PC-9 (cell line): ENCODE measurements at regions not wholly inside any gene's neighbourhood (a gene's known extent, or its start where the extent isn't known, plus 50 kb on each side); places are given as distances from the start of the nearest gene placed in this dataset.

Experiments used
- BruUV-seq: library from RNA; stranded (reverse); fragments of 400-500 nt; replicated peaks from 2 replicates; lab custom pipeline; 2021; lab: Mats Ljungman, UMichigan
- CTCF ChIA-PET: fragments of 300-600 bp; sonication (Branson Sonifier 250); formaldehyde crosslinking; loops from one replicate; lab custom pipeline; 2022; ENCODE audit warnings: antibody characterized with exemption; lab: Charles Lee
- POLR2A ChIA-PET: fragments of 300-600 bp; sonication (Branson Sonifier 250); formaldehyde crosslinking; loops from one replicate; lab custom pipeline; 2022; ENCODE audit warnings: antibody characterized with exemption; ENCODE audit not compliant: unreplicated experiment; lab: Charles Lee
- DNase-seq, 2 experiments: peaks; one replicate each; pipeline versions ENCODE4 v3.0.0 to v3.0.0-alpha.2; 2015 to 2022; ENCODE audit warnings: mixed read lengths in 1 of 2
- H2AFZ ChIP-seq: fragments of 200-600 bp; sonication (generic); 2 replicates; pipeline ENCODE4 v1.8.1; 2017; ENCODE audit warnings: antibody characterized with exemption
- H3F3A ChIP-seq: fragments of 200-600 bp; sonication (generic); 2 replicates; pipeline ENCODE4 v1.8.1; 2017; ENCODE audit warnings: antibody characterized with exemption, mild to moderate bottlenecking, low read depth; ENCODE audit not compliant: insufficient read depth
- H3K27ac ChIP-seq: fragments of 200-600 bp; sonication (generic); 2 replicates; pipeline ENCODE4 v1.6.1; 2016; ENCODE audit warnings: mixed run types
- H3K27me3 ChIP-seq: fragments of 200-600 bp; sonication (generic); 2 replicates; pipeline ENCODE4 v1.6.1; 2016; ENCODE audit warnings: low read depth, mixed run types; ENCODE audit not compliant: insufficient read depth
- H3K36me3 ChIP-seq: fragments of 200-600 bp; sonication (generic); 2 replicates; pipeline ENCODE4 v1.6.1; 2016; ENCODE audit warnings: low read depth, mixed run types
- H3K4me1 ChIP-seq: fragments of 200-600 bp; sonication (generic); replicated peaks from 2 replicates; pipeline ENCODE4 v1.6.1; 2016; ENCODE audit warnings: mixed run types; ENCODE audit not compliant: insufficient read depth
- H3K4me2 ChIP-seq: fragments of 200-600 bp; sonication (generic); 2 replicates; pipeline ENCODE4 v1.6.1; 2017; ENCODE audit warnings: mixed run types
- H3K4me3 ChIP-seq: fragments of 200-600 bp; sonication (generic); 2 replicates; pipeline ENCODE4 v1.6.1; 2016; ENCODE audit warnings: mixed run types
- H3K79me2 ChIP-seq: fragments of 200-600 bp; sonication (generic); 2 replicates; pipeline ENCODE4 v1.6.1; 2017; ENCODE audit warnings: low read depth, mixed run types
- H3K9me2 ChIP-seq: fragments of 200-600 bp; sonication (generic); 2 replicates; pipeline ENCODE4 v1.8.1; 2017; ENCODE audit warnings: mild to moderate bottlenecking; ENCODE audit not compliant: insufficient read depth
- H3K9me3 ChIP-seq: fragments of 200-600 bp; sonication (generic); 2 replicates; pipeline ENCODE4 v1.8.1; 2016; ENCODE audit warnings: low read depth; ENCODE audit not compliant: insufficient read depth
- H4K20me1 ChIP-seq: fragments of 200-600 bp; sonication (generic); 2 replicates; pipeline ENCODE4 v1.8.1; 2017; ENCODE audit not compliant: insufficient read depth
- CTCF ChIP-seq: fragments of 200-600 bp; sonication (generic); conservative IDR thresholded peaks from 2 replicates; pipeline ENCODE4 v1.6.1; 2017; ENCODE audit warnings: mixed run types, antibody characterized with exemption, mild to moderate bottlenecking, moderate library complexity
- EZH2 ChIP-seq: fragments of 200-600 bp; sonication (generic); IDR thresholded peaks from 2 replicates; pipeline ENCODE4 v1.8.0; 2017; ENCODE audit warnings: antibody characterized with exemption, low read depth
- intact Hi-C: fragments of 100-400 bp; cut with micrococcal nuclease; formaldehyde crosslinking; loops from one replicate; pipeline ENCODE4 v1.10.0; 2022; ENCODE audit not compliant: unreplicated experiment

GRCh38 chr1:42096554-42096953, 56.7 kb upstream of the GUCA2B start:
- H4K20me1 ChIP-seq: no peaks in the 10 kb centered on the region; the same call in 1 of the 2 replicates
- no peaks in the 10 kb centered on the region for H3F3A ChIP-seq
- intact Hi-C loops: no loop called here
- no peaks in the 10 kb centered on the region for H3K27me3 ChIP-seq
- no peak overlapping the region for H3K4me2 ChIP-seq
- TF ChIP-seq EZH2: no peak
- no peak for TF ChIP-seq CTCF
- no peak for DNase-seq
- H3K9me3 ChIP-seq: peaks cover 13% of the 10 kb centered on the region; the same call in 1 of the 2 replicates
- H3K27ac ChIP-seq: no peak overlapping the region
- H3K36me3 ChIP-seq: no peaks in the 10 kb centered on the region
- no TSS peak for BruUV-seq
- H2AFZ ChIP-seq: no peak overlapping the region
- H3K79me2 ChIP-seq: no peaks in the 10 kb centered on the region
- no peak overlapping the region for H3K4me3 ChIP-seq
- no peaks in the 10 kb centered on the region for H3K9me2 ChIP-seq
- CTCF ChIA-PET: no interaction called here
- POLR2A ChIA-PET: no interaction called here
- H3K4me1 ChIP-seq: no peaks in the 10 kb centered on the region

DNA sequence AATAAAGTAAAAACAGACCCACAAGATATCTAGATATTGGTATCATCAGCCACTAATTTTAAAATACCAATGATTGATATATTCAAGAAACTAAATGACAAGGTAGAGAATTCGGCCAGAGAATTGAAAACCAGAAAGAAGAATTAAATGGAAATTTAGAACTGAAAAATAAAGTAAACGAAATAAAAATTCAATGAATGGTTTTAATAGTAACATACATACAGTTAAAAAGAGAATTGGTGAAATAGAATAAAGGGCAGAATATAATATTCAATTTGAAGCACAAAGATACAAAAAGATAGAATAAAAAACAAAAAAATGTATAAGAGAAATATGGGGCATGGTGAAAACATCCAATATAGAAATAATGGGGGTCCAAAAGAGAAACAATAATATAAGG, 64.0 kb upstream of the GUCA2B start:
- ChIA-PET CTCF (no interaction called here), POLR2A (no interaction called here)
- no peaks in the 10 kb centered on the region for H3F3A ChIP-seq
- no peaks in the 10 kb centered on the region for H3K27me3 ChIP-seq
- intact Hi-C loops: no loop called here
- TF ChIP-seq CTCF: no peak
- TF ChIP-seq EZH2: no peak
- no peak for DNase-seq
- H3K36me3 ChIP-seq: 0 out of 2 replicates have a peak, but pooled peaks cover 3% of the 10 kb centered on the region
- no peak overlapping the region for H2AFZ ChIP-seq
- H3K9me2 ChIP-seq: no peaks in the 10 kb centered on the region
- peaks cover 23% of the 10 kb centered on the region for H3K9me3 ChIP-seq
- BruUV-seq: no TSS peak
- no peaks in the 10 kb centered on the region for H3K79me2 ChIP-seq
- H3K27ac ChIP-seq: no peak overlapping the region
- no peak overlapping the region for H3K4me3 ChIP-seq
- no peaks in the 10 kb centered on the region for H4K20me1 ChIP-seq
- H3K4me1 ChIP-seq: no peaks in the 10 kb centered on the region
- H3K4me2 ChIP-seq: no peak overlapping the region

GRCh38 chr1:42086146-42086545, 67.1 kb upstream of the GUCA2B start:
- Histone ChIP-seq H3K27me3 (no peaks in the 10 kb centered on the region), H3K36me3 (0 out of 2 replicates have a peak, but pooled peaks cover 3% of the 10 kb centered on the region), H3K4me1 (no peaks in the 10 kb centered on the region), H3F3A (no peaks in the 10 kb centered on the region), H3K79me2 (no peaks in the 10 kb centered on the region), H3K9me2 (no peaks in the 10 kb centered on the region), H3K4me2 (no peak overlapping the region), H3K27ac (no peak overlapping the region), H4K20me1 (no peaks in the 10 kb centered on the region), H2AFZ (no peak overlapping the region), H3K9me3 (peaks cover 15% of the 10 kb centered on the region), H3K4me3 (no peak overlapping the region)
- no peak for DNase-seq
- no peak for TF ChIP-seq CTCF
- no peak for TF ChIP-seq EZH2
- ChIA-PET CTCF (no interaction called here), POLR2A (no interaction called here)
- no TSS peak for BruUV-seq
- intact Hi-C loops: no loop called here
